ENCODE measurements at regions not wholly inside any gene's neighbourhood (a gene's known extent, or its start where the extent isn't known, plus 50 kb on each side); places are given as distances from the start of the nearest gene placed in this dataset.
"Not testable (repeated sequence)": the region's sequence is repeated elsewhere in the genome, so short reads cannot be mapped to it uniquely, and the experiment has no call there.

- DNase-seq, result no peak
These were observed 135.1 kb upstream of the GHITM start for GRCh38 chr10:84004221-84004620.

GRCh38 chr10:84005403-84005802, 133.9 kb upstream of the GHITM start:
- no peak for DNase-seq

GRCh38 chr10:84007482-84007881, 131.8 kb upstream of the GHITM start:
- DNase-seq, result no peak

GRCh38 chr10:84008878-84009277, 130.4 kb upstream of the GHITM start:
- no peak for DNase-seq

GRCh38 chr10:84012431-84012830, 126.9 kb upstream of the GHITM start:
- DNase-seq, result no peak

GRCh38 chr10:84012831-84013458, 126.4 kb upstream of the GHITM start:
- no peak for DNase-seq

- DNase-seq, result no peak
These were observed 123.3 kb upstream of the GHITM start for GRCh38 chr10:84015877-84016595.

GRCh38 chr10:84018826-84019225, 120.5 kb upstream of the GHITM start:
- DNase-seq, result no peak

- DNase-seq, result not testable (repeated sequence)
These were observed 119.4 kb upstream of the GHITM start for GRCh38 chr10:84019854-84020458.

- peak; percentile 1 for DNase-seq
These were observed 112.5 kb upstream of the GHITM start for GRCh38 chr10:84026821-84027257.

- DNase-seq, result no peak
These were observed 109.5 kb upstream of the GHITM start for GRCh38 chr10:84029840-84030239.

GRCh38 chr10:84038035-84038434, 101.3 kb upstream of the GHITM start:
- no peak for DNase-seq

GRCh38 chr10:84039957-84040356, 99.4 kb upstream of the GHITM start:
- DNase-seq, result no peak

GRCh38 chr10:84047258-84048010, 91.9 kb upstream of the GHITM start:
- no peak for DNase-seq

GRCh38 chr10:84049645-84050011, 89.7 kb upstream of the GHITM start:
- no peak for DNase-seq

- no peak for DNase-seq
These were observed 85.7 kb upstream of the GHITM start for GRCh38 chr10:84053626-84054025.

GRCh38 chr10:84054743-84055142, 84.6 kb upstream of the GHITM start:
- no peak for DNase-seq

- DNase-seq, result no peak
These were observed 79.8 kb upstream of the GHITM start for GRCh38 chr10:84059526-84059925.

- no peak for DNase-seq
These were observed 75.9 kb upstream of the GHITM start for GRCh38 chr10:84063440-84063839.

- DNase-seq, result no peak
These were observed 73.3 kb upstream of the GHITM start for GRCh38 chr10:84065804-84066601.

- DNase-seq, result no peak
These were observed 64.8 kb upstream of the GHITM start for GRCh38 chr10:84074521-84074920.

GRCh38 chr10:84075226-84076046, 63.9 kb upstream of the GHITM start:
- DNase-seq, result no peak
